ENCODE measurements at regions not wholly inside any gene's neighbourhood (a gene's known extent, or its start where the extent isn't known, plus 50 kb on each side); places are given as distances from the start of the nearest gene placed in this dataset.

DNA sequence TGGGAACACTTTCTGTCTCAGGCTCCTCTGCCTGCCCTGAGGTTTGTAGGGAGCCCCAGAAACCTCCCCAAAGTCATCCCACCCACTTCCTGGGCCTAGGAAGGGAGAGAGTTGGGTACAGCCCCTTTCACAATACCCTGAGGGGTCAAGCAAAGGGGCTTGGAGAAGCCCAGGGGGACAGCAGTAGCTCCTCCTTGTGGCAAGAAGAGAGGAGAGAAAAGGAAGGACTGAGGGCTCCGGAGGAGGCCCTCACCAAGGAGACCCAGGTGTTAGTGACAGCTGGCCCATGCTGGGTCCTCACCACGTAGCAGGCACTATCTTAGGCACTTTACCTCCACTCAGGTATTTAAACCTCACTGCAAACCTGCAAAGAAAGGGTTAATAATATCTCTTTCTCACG lies 112.8 kb downstream of the IRX5 start:
- H3K9me3 Mint-ChIP-seq, result no peaks in the 10 kb centered on the region
- no peaks in the 10 kb centered on the region for H3K4me1 Mint-ChIP-seq (ENCODE audit: low read depth)
- no peaks in the 10 kb centered on the region for H3K36me3 Mint-ChIP-seq (ENCODE audit: low read depth)
- H3K27me3 Mint-ChIP-seq, result peaks cover 10% of the 10 kb centered on the region
- H3K27ac Mint-ChIP-seq, result no peak overlapping the region
- no peak overlapping the region for H3K4me3 Mint-ChIP-seq

- H3K27ac Mint-ChIP-seq, result no peak overlapping the region
- no peak overlapping the region for H3K4me3 Mint-ChIP-seq
- H3K36me3 Mint-ChIP-seq (ENCODE audit: low read depth), result no peaks in the 10 kb centered on the region
- peaks cover 10% of the 10 kb centered on the region for H3K27me3 Mint-ChIP-seq
- no peaks in the 10 kb centered on the region for H3K9me3 Mint-ChIP-seq
- H3K4me1 Mint-ChIP-seq (ENCODE audit: low read depth), result no peaks in the 10 kb centered on the region
Measured at GRCh38 chr16:55044201-55044975, 113.7 kb downstream of the IRX5 start.

GRCh38 chr16:55045329-55045728 lies 114.7 kb downstream of the IRX5 start:
- Mint-ChIP-seq H3K27ac (no peak overlapping the region), H3K36me3 (ENCODE audit: low read depth) (no peaks in the 10 kb centered on the region), H3K4me1 (ENCODE audit: low read depth) (no peaks in the 10 kb centered on the region)

GRCh38 chr16:55045756-55046460 lies 115.2 kb downstream of the IRX5 start:
- no peaks in the 10 kb centered on the region for H3K36me3 Mint-ChIP-seq (ENCODE audit: low read depth)
- H3K9me3 Mint-ChIP-seq, result no peaks in the 10 kb centered on the region
- no peaks in the 10 kb centered on the region for H3K4me1 Mint-ChIP-seq (ENCODE audit: low read depth)
- H3K27me3 Mint-ChIP-seq, result peaks cover 10% of the 10 kb centered on the region
- no peak overlapping the region for H3K27ac Mint-ChIP-seq
- no peak overlapping the region for H3K4me3 Mint-ChIP-seq

More at GRCh38 chr16:55045329-55045728, 114.7 kb downstream of the IRX5 start:
- peaks cover 10% of the 10 kb centered on the region for H3K27me3 Mint-ChIP-seq
- H3K9me3 Mint-ChIP-seq, result no peaks in the 10 kb centered on the region
- H3K4me3 Mint-ChIP-seq, result no peak overlapping the region

- peaks cover 10% of the 10 kb centered on the region for H3K27me3 Mint-ChIP-seq
- no peaks in the 10 kb centered on the region for H3K9me3 Mint-ChIP-seq
- H3K4me3 Mint-ChIP-seq, result no peak overlapping the region
- H3K27ac Mint-ChIP-seq, result no peak overlapping the region
- no peaks in the 10 kb centered on the region for H3K4me1 Mint-ChIP-seq (ENCODE audit: low read depth)
- no peaks in the 10 kb centered on the region for H3K36me3 Mint-ChIP-seq (ENCODE audit: low read depth)
Measured at GRCh38 chr16:55046513-55046912, 115.8 kb downstream of the IRX5 start.

GRCh38 chr16:55046916-55047315 lies 116.3 kb downstream of the IRX5 start:
- H3K27me3 Mint-ChIP-seq, result peaks cover 6% of the 10 kb centered on the region
- H3K9me3 Mint-ChIP-seq, result no peaks in the 10 kb centered on the region
- no peaks in the 10 kb centered on the region for H3K36me3 Mint-ChIP-seq (ENCODE audit: low read depth)
- H3K4me1 Mint-ChIP-seq (ENCODE audit: low read depth), result no peaks in the 10 kb centered on the region
- no peak overlapping the region for H3K4me3 Mint-ChIP-seq
- H3K27ac Mint-ChIP-seq, result no peak overlapping the region

GRCh38 chr16:55047331-55047730 lies 116.7 kb downstream of the IRX5 start:
- Mint-ChIP-seq H3K4me1 (ENCODE audit: low read depth) (no peaks in the 10 kb centered on the region), H3K9me3 (no peaks in the 10 kb centered on the region), H3K4me3 (no peak overlapping the region), H3K36me3 (ENCODE audit: low read depth) (no peaks in the 10 kb centered on the region), H3K27ac (no peak overlapping the region), H3K27me3 (peaks cover 5% of the 10 kb centered on the region)

DNA sequence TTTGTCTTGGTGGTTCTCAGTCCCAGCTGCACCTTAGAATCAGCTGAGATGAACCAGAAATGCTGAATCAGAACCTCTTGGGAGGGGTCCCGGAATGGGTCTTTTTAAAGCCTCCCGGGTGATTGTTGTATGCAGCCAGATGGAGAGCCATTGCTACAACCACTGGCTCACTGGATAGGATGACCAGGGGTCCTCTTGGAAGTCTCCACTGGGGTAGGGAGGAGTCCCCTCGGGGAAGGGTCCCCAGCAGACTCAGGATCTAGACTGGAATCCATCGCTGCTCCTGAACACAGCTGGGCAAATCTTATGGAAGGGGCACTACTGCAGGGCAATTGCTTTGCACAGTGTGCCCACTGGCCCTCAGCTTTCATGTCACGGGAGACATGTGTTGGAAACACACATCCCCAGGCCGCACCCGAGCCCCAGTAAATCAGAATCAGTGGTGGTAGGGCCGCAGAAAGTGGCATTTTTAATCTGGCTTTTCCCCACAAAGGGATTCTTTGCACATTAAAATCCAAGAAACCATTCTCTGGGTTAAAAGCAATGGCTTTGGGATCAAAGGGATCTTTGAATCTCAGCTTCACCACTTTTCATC lies 117.3 kb downstream of the IRX5 start:
- Mint-ChIP-seq H3K27me3 (peaks cover 5% of the 10 kb centered on the region), H3K27ac (no peak overlapping the region), H3K4me3 (no peak overlapping the region), H3K4me1 (ENCODE audit: low read depth) (no peaks in the 10 kb centered on the region), H3K36me3 (ENCODE audit: low read depth) (no peaks in the 10 kb centered on the region), H3K9me3 (no peaks in the 10 kb centered on the region)

DNA sequence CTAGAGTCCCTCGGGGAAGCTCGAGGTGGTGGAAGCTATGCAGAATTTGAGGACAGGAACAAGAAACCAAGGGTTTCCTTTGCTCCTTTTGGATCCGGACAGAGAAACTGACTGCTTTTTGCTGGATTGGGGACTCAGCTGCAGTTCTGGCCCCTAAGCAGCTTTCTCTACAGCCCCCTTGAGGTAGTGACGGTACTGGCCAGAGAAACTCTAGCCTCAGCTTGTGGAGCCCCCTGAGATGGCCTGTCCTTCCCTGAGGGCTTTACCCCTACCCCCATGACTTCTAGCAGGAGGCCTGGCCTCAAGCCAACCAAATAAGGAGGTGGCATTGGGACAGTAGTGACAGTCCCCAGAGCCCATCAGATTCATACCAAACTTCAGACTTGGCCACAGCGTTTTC lies 118.1 kb downstream of the IRX5 start:
- Mint-ChIP-seq H3K27me3 (peaks cover 5% of the 10 kb centered on the region), H3K4me1 (ENCODE audit: low read depth) (no peaks in the 10 kb centered on the region), H3K9me3 (no peaks in the 10 kb centered on the region), H3K36me3 (ENCODE audit: low read depth) (no peaks in the 10 kb centered on the region), H3K27ac (no peak overlapping the region), H3K4me3 (no peak overlapping the region)

- Mint-ChIP-seq H3K27ac (no peak overlapping the region), H3K9me3 (no peaks in the 10 kb centered on the region), H3K27me3 (peaks cover 21% of the 10 kb centered on the region), H3K4me1 (ENCODE audit: low read depth) (no peaks in the 10 kb centered on the region), H3K4me3 (no peak overlapping the region), H3K36me3 (ENCODE audit: low read depth) (no peaks in the 10 kb centered on the region)
Measured at GRCh38 chr16:55051571-55052347, 121.1 kb downstream of the IRX5 start.

GRCh38 chr16:55052348-55052734 lies 121.7 kb downstream of the IRX5 start:
- Mint-ChIP-seq H3K4me3 (no peak overlapping the region), H3K36me3 (ENCODE audit: low read depth) (no peaks in the 10 kb centered on the region), H3K4me1 (ENCODE audit: low read depth) (no peaks in the 10 kb centered on the region), H3K27ac (no peak overlapping the region), H3K27me3 (peaks cover 26% of the 10 kb centered on the region), H3K9me3 (no peaks in the 10 kb centered on the region)

DNA sequence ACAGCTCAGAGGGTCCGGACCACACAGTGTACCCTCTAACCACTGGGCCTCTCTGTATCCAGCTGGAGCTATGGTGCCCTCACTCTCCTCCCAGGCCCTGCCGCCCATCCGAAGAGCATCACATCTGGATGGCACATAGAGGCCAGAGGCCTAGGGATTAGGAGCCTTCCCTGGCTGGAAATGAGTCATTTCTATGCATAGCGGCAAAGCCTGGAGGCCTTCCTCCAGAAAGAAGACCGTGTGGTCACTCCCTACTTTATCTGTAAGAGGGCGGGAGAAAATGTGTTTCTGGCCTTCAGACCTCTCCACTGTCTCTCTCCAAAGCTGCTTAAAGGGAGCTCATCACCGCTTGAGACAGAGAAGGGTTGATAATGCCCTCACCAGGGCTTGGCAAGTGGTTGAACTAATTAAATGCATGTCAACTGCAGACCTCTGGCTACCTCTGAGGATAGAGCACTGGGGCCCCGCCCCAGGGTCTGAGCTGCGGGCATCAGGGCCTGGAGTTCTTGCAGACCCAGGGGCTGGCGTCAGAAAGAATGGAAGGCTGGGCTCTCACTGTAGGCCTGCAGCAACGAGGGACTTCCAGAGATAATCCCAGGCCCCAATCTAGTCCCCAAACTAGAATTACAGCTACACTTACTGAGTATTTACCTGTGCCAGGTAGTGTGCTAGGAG lies 122.2 kb downstream of the IRX5 start:
- Mint-ChIP-seq H3K36me3 (ENCODE audit: low read depth) (no peaks in the 10 kb centered on the region), H3K27me3 (peaks cover 30% of the 10 kb centered on the region), H3K4me1 (ENCODE audit: low read depth) (no peaks in the 10 kb centered on the region)

DNA sequence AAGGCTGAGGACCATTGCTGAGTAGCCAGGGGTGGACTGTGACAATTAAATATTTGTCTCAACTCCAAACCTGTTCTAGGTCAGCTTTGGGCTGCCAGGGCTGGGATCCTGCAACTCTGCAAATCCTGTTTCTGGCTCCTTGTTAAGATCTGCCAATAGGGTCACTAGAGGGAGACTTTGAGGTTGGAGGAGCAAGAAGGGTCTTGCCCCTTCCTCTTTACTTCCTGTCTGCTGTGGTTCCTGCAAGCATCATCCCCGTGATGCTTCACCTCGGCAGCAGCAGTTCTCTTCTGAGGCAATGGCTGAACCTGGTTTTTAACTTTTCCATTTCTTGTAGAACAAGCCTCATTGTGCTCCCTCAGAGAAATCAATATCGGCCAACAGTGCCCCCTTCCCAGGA lies 124.6 kb downstream of the IRX5 start:
- Mint-ChIP-seq H3K4me1 (ENCODE audit: low read depth) (no peaks in the 10 kb centered on the region), H3K27me3 (peaks cover 44% of the 10 kb centered on the region), H3K4me3 (no peak overlapping the region)

More for the DNA sequence above, 122.2 kb downstream of the IRX5 start:
- Mint-ChIP-seq H3K9me3 (no peaks in the 10 kb centered on the region), H3K27ac (no peak overlapping the region), H3K4me3 (no peak overlapping the region)

DNA sequence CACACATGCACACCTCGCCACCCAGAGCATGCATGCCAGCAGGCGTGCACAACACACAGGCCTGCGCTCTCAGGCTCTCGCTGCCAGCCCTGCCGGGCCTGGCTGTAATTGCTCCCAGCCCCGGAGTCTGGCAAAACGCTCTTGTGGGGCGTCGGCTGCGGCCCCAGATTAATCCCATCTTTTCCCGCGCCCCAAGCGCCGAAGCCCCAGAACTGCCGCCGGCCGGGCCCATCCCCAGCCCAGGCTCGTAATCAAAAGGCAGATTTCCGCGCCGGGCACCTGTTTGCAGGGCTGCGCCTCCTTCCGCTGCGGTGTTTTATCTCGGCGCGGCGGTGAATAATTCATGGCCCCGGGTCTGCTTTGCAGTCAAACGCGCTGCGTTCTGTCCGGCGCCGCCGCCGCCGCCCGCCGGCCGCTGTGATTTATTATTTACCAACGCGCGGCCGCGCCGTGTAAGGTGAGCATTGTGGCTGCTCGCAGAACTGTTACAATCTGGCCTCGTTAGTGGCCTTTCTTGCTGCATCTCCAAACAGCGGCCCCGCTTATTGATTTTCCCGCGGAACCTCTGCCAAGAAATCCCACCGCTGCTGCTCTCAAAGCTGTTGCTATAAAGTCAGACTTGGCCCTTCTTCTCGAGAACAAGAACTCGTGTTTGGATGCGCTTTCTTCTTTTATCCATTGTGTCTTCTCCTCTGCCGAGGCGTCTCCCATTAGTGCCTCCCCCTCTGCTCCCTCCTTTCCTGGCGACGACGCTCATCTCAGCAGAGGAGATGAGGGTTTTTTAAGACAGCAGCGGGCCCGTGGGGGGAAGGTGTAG lies 126.1 kb downstream of the IRX5 start:
- no peaks in the 10 kb centered on the region for H3K4me1 Mint-ChIP-seq (ENCODE audit: low read depth)
- peak overlapping the region; percentile 18 for H3K4me3 Mint-ChIP-seq
- H3K9me3 Mint-ChIP-seq, result no peaks in the 10 kb centered on the region
- H3K36me3 Mint-ChIP-seq (ENCODE audit: low read depth), result no peaks in the 10 kb centered on the region
- H3K27me3 Mint-ChIP-seq, result peaks cover 49% of the 10 kb centered on the region
- H3K27ac Mint-ChIP-seq, result no peak overlapping the region

More for the DNA sequence above, 124.6 kb downstream of the IRX5 start:
- Mint-ChIP-seq H3K36me3 (ENCODE audit: low read depth) (no peaks in the 10 kb centered on the region), H3K9me3 (no peaks in the 10 kb centered on the region), H3K27ac (no peak overlapping the region)
